Upper lobe of left lung (tissue), 6 donors: ENCODE measurements at regions not wholly inside any gene's neighbourhood (a gene's known extent, or its start where the extent isn't known, plus 50 kb on each side); places are given as distances from the start of the nearest gene placed in this dataset.
A peak's percentile ranks its signal among the peaks of the same experiment; 100 is the strongest.
"Not testable (repeated sequence)": the region's sequence is repeated elsewhere in the genome, so short reads cannot be mapped to it uniquely, and the experiment has no call there.

Experiments used
- ATAC-seq, 2 donors: fragments of 200-7000 bp; cut with Tn5 transposase; one replicate each; pipeline ENCODE4 v1.9.1; 2022; ENCODE audit warnings: mild to moderate bottlenecking in 2 of 2, moderate library complexity in 2 of 2; ENCODE audit not compliant: low FRiP score in 2 of 2
- DNase-seq, 2 donors: peaks; one replicate each; pipeline ENCODE4 v3.0.0-alpha.2; 2019 to 2020
- H3K27ac ChIP-seq, 4 donors: fragments of 200-600 bp; sonication (generic); one replicate each; pipeline ENCODE4 v1.5.1; 2016 to 2019
- H3K27me3 ChIP-seq, 4 donors: fragments of 200-600 bp; sonication (generic); one replicate each; pipeline ENCODE4 v1.5.1; 2017 to 2019
- H3K36me3 ChIP-seq, 4 donors: fragments of 200-600 bp; sonication (generic); one replicate each; pipeline ENCODE4 v1.5.1; 2016 to 2019
- H3K4me1 ChIP-seq, 4 donors: fragments of 200-600 bp; sonication (generic); one replicate each; pipeline ENCODE4 v1.5.1; 2018 to 2019
- H3K4me3 ChIP-seq, 4 donors: fragments of 200-600 bp; sonication (generic); one replicate each; pipeline ENCODE4 v1.5.1; 2017 to 2019; ENCODE audit warnings: mild to moderate bottlenecking in 2 of 4, moderate library complexity in 1 of 4
- H3K9me3 ChIP-seq, 4 donors: fragments of 200-600 bp; sonication (generic); one replicate each; pipeline ENCODE4 v1.5.1; 2018 to 2019
- EP300 ChIP-seq, 4 donors: sonication (generic); formaldehyde crosslinking; IDR thresholded peaks; one replicate each; pipeline ENCODE4 v1.5.1; 2017; ENCODE audit warnings: antibody characterized with exemption in 4 of 4, control low read depth in 2 of 4
- POLR2A ChIP-seq, 4 donors: fragments of 450-650 bp; IDR thresholded peaks; one replicate each; pipeline ENCODE4 v1.5.1; 2016 to 2017; ENCODE audit warnings: antibody characterized with exemption in 4 of 4, mild to moderate bottlenecking in 2 of 4
- POLR2AphosphoS5 ChIP-seq, 2 donors: sonication (generic); formaldehyde crosslinking; IDR thresholded peaks; one replicate each; pipeline ENCODE4 v1.5.1; 2017; ENCODE audit warnings: antibody characterized with exemption in 2 of 2
- WGBS, 2 donors: methylation state at CpG; one replicate each; pipeline ENCODE4 v1.1.5; 2017 to 2018; 5-methylcytosine and 5-hydroxymethylcytosine counted together
- TF ChIP-seq, protein P1 (sequence below), 6 experiments: fragments of 450-650 bp in 4 of 6; fragments of 200-600 bp in 2 of 6; sonication (generic) in 2 of 6; IDR thresholded peaks; one replicate each; pipeline ENCODE4 v1.5.1; 2016 to 2019; ENCODE audit warnings: antibody characterized with exemption in 6 of 6
- donor health status: DM: no; HTN: no; CAD: no; lungs with moderate emphysema.
- donor health status: DM: no; HTN: yes; CAD: no; lungs with severe emphysema.

- H3K9me3 ChIP-seq = no peaks in the 10 kb centered on the region
- no peak overlapping the region for H3K4me3 ChIP-seq
- peak in 1 of 2 donors; percentile 61 for DNase-seq
- no peak overlapping the region for H3K27ac ChIP-seq
- no peak for TF ChIP-seq EP300 (IDR thresholded peaks at IDR 0.05)
- TF ChIP-seq POLR2AphosphoS5 (IDR thresholded peaks at IDR 0.05) = no peak
- TF ChIP-seq POLR2A (IDR thresholded peaks at IDR 0.05) = no peak
- TF ChIP-seq, protein P1, sequence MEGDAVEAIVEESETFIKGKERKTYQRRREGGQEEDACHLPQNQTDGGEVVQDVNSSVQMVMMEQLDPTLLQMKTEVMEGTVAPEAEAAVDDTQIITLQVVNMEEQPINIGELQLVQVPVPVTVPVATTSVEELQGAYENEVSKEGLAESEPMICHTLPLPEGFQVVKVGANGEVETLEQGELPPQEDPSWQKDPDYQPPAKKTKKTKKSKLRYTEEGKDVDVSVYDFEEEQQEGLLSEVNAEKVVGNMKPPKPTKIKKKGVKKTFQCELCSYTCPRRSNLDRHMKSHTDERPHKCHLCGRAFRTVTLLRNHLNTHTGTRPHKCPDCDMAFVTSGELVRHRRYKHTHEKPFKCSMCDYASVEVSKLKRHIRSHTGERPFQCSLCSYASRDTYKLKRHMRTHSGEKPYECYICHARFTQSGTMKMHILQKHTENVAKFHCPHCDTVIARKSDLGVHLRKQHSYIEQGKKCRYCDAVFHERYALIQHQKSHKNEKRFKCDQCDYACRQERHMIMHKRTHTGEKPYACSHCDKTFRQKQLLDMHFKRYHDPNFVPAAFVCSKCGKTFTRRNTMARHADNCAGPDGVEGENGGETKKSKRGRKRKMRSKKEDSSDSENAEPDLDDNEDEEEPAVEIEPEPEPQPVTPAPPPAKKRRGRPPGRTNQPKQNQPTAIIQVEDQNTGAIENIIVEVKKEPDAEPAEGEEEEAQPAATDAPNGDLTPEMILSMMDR (IDR thresholded peaks at IDR 0.05) = no peak
- H3K4me1 ChIP-seq = no peaks in the 10 kb centered on the region
- 81 to 91% methylated on average over 21 of the region's 21 CpGs for WGBS, 2 donors
- ATAC-seq = peak in 1 of 2 donors; percentile 35
- H3K27me3 ChIP-seq = no peaks in the 10 kb centered on the region
- no peaks in the 10 kb centered on the region for H3K36me3 ChIP-seq
Measured at GRCh38 chr17:83162035-83162745, 82.8 kb downstream of the METRNL start.

DNA sequence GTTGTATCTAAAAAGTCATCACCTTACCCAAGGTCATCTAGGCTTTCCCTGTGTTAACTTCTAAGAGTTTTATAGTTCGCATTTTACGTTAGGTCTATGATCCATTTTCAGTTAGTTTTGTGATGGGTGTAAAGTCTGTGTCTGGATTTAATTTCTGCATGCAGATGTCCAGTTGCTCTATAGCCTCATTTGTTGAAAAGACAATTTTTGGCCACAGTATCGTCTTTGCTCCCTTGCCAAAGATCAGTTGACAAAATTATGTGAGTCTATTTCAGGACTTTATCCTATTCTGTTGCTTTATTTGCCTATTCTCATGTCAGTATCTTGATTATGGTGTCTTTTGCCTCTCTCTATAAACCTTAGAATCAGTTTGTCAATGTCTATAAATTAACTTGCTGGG lies 85.1 kb downstream of the METRNL start:
- Histone ChIP-seq H3K36me3 (no peaks in the 10 kb centered on the region), H3K27ac (no peak overlapping the region), H3K27me3 (no peaks in the 10 kb centered on the region), H3K9me3 (no peaks in the 10 kb centered on the region), H3K4me1 (no peaks in the 10 kb centered on the region), H3K4me3 (no peak overlapping the region)
- DNase-seq (no peak), ATAC-seq (no peak)
- WGBS, 2 donors = 74 to 80% methylated on average over 3 of the region's 3 CpGs
- TF ChIP-seq, protein P1 (IDR thresholded peaks at IDR 0.05) = no peak
- TF ChIP-seq POLR2A (IDR thresholded peaks at IDR 0.05) (no peak), EP300 (IDR thresholded peaks at IDR 0.05) (no peak)

- Histone ChIP-seq H3K4me1 (no peaks in the 10 kb centered on the region), H3K27me3 (no peaks in the 10 kb centered on the region), H3K4me3 (no peak overlapping the region), H3K27ac (no peak overlapping the region), H3K9me3 (no peaks in the 10 kb centered on the region), H3K36me3 (no peaks in the 10 kb centered on the region)
- DNase-seq = no peak
- WGBS, 2 donors = 76 to 79% methylated on average over 8 to 9 of the region's 9 CpGs
- TF ChIP-seq POLR2AphosphoS5 (IDR thresholded peaks at IDR 0.05) (no peak), POLR2A (IDR thresholded peaks at IDR 0.05) (no peak), EP300 (IDR thresholded peaks at IDR 0.05) (no peak)
- TF ChIP-seq, protein P1 (IDR thresholded peaks at IDR 0.05) = no peak
- ATAC-seq = no peak
Measured at GRCh38 chr17:83170571-83171260, 91.3 kb downstream of the METRNL start.

- peak in 1 of 2 donors; percentile 50 for ATAC-seq
- Histone ChIP-seq H3K36me3 (no peaks in the 10 kb centered on the region), H3K4me1 (no peaks in the 10 kb centered on the region), H3K4me3 (no peak overlapping the region), H3K9me3 (no peaks in the 10 kb centered on the region), H3K27ac (no peak overlapping the region), H3K27me3 (no peaks in the 10 kb centered on the region)
- 87 to 92% methylated on average over 15 to 21 of the region's 21 CpGs for WGBS, 2 donors
- DNase-seq = peak; percentile 15 to 69
- TF ChIP-seq POLR2A (IDR thresholded peaks at IDR 0.05) = no peak
- TF ChIP-seq, protein P1 (IDR thresholded peaks at IDR 0.05) = no peak
Measured at GRCh38 chr17:83171661-83172060, 92.3 kb downstream of the METRNL start.

DNA sequence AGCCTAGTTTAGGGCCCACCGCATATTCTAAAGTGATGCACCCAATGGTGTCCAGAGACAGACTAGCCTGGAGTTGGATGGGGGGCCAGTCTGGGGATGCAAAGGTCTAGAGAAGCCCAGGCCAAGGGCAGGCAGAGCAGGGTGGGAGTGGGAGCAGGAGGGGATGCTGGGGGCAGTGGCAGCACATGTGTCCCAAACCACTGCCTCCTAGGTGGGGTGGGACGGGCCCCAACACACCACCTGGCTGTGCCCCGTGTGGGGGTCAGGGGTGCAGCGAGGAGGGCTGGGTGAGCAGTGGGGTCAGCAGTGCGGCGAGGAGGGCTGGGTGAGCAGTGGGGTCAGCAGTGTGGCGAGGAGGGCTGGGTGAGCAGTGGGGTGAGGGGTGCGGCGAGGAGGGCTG lies 92.7 kb downstream of the METRNL start:
- DNase-seq = peak in 1 of 2 donors; percentile 41
- not testable (repeated sequence) for H3K36me3 ChIP-seq, H3K4me1 ChIP-seq, ATAC-seq, H3K27me3 ChIP-seq, H3K27ac ChIP-seq, H3K9me3 ChIP-seq, H3K4me3 ChIP-seq
- WGBS, 2 donors = 90 to 96% methylated on average over 7 to 9 of the region's 9 CpGs

DNA sequence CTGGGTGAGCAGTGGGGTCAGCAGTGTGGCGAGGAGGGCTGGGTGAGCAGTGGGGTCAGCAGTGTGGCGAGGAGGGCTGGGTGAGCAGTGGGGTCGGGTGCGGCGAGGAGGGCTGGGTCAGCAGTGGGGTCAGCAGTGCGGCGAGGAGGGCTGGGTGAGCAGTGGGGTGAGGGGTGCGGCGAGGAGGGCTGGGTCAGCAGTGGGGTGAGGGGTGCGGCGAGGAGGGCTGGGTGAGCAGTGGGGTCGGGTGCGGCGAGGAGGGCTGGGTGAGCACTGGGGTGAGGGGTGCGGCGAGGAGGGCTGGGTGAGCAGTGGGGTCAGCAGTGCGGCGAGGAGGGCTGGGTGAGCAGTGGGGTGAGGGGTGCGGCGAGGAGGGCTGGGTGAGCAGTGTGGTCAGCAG lies 93.2 kb downstream of the METRNL start:
- H3K27ac ChIP-seq, ATAC-seq, H3K27me3 ChIP-seq, H3K4me1 ChIP-seq, H3K36me3 ChIP-seq, DNase-seq, H3K9me3 ChIP-seq, H3K4me3 ChIP-seq: not testable (repeated sequence)
- 86% methylated on average over 10 of the region's 20 CpGs; no CpG with 5 or more reads in 1 of the 2 donors for WGBS, 2 donors

DNA sequence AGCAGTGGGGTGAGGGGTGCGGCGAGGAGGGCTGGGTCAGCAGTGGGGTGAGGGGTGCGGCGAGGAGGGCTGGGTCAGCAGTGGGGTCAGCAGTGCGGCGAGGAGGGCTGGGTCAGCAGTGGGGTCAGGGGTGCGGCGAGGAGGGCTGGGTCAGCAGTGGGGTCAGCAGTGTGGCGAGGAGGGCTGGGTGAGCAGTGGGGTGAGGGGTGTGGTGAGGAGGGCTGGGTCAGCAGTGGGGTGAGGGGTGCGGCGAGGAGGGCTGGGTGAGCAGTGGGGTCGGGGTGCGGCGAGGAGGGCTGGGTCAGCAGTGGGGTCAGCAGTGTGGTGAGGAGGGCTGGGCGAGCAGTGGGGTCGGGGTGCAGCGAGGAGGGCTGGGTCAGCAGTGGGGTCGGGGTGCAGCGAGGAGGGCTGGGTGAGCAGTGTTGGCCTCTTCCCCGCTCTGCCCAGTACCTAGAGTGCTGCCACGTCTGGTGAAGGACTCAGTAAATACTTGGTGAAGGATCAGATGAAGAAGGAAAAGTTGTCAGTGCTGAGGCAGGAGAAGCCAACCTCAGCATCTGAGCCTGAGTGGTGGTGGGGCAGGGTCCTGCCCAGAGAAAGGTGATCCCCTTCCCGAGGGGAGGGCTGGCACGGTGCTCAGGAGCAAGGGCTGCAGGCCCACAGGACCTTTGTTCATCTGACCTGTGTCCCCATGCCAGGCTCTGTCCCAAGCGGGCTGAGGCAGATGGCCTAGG lies 93.9 kb downstream of the METRNL start:
- ATAC-seq, H3K4me1 ChIP-seq, H3K4me3 ChIP-seq, H3K27ac ChIP-seq, H3K27me3 ChIP-seq, H3K36me3 ChIP-seq, H3K9me3 ChIP-seq: not testable (repeated sequence)
- DNase-seq = peak in 1 of 2 donors; percentile 59
- WGBS, 2 donors = 74 to 84% methylated on average over 10 to 21 of the region's 24 CpGs
